H1 (cell line): ENCODE measurements at regions not wholly inside any gene's neighbourhood (a gene's known extent, or its start where the extent isn't known, plus 50 kb on each side); places are given as distances from the start of the nearest gene placed in this dataset.

ENCODE experiments used
- CTCF ChIA-PET: fragments of 300-600 bp; sonication (Branson Sonifier 250); formaldehyde crosslinking; loops from one replicate; lab custom pipeline; 2021; ENCODE audit not compliant: partially characterized antibody; lab: Charles Lee
- POLR2A ChIA-PET: fragments of 300-600 bp; sonication (Branson Sonifier 250); formaldehyde crosslinking; loops from one replicate; lab custom pipeline; 2021; ENCODE audit warnings: inconsistent platforms; ENCODE audit not compliant: partially characterized antibody; lab: Charles Lee
- DNase-seq, 2 experiments: peaks; one replicate each; pipeline versions ENCODE4 v3.0.0 to v3.0.0-alpha.2; 2010 to 2022; ENCODE audit warnings: low spot score in 2 of 2, low read depth in 1 of 2, mixed read lengths in 1 of 2
- FAIRE-seq: peaks from 2 replicates; lab custom pipeline; 2011; peaks lifted over from hg19 to GRCh38; lab: Jason Lieb, UNC
- H2AFZ ChIP-seq: 2 replicates; pipeline ENCODE4 v1.8.1; 2012; ENCODE audit warnings: low read length, inconsistent platforms
- H2AK5ac ChIP-seq: 2 replicates; pipeline ENCODE4 v1.6.1; 2013; ENCODE audit warnings: low read depth, low read length
- H2BK120ac ChIP-seq: replicated peaks from 2 replicates; pipeline ENCODE3; 2013; ENCODE audit warnings: low read depth, low read length, inconsistent platforms
- H2BK12ac ChIP-seq: 2 replicates; pipeline ENCODE4 v1.6.1; 2013; ENCODE audit warnings: low read depth, low read length
- H2BK15ac ChIP-seq: 2 replicates; pipeline ENCODE4 v1.6.1; 2013; ENCODE audit warnings: low read length
- H2BK20ac ChIP-seq: 2 replicates; pipeline ENCODE4 v1.6.1; 2013; ENCODE audit warnings: low read length
- H2BK5ac ChIP-seq: 2 replicates; pipeline ENCODE4 v1.6.1; 2013; ENCODE audit warnings: low read depth, low read length
- H3K14ac ChIP-seq: 2 replicates; pipeline ENCODE4 v1.6.1; 2013; ENCODE audit warnings: inconsistent platforms; ENCODE audit not compliant: insufficient read length
- H3K18ac ChIP-seq: 2 replicates; pipeline ENCODE4 v1.6.1; 2013; ENCODE audit warnings: low read length; ENCODE audit errors: extremely low read depth
- H3K23ac ChIP-seq: 2 replicates; pipeline ENCODE4 v1.6.1; 2013; ENCODE audit warnings: inconsistent platforms; ENCODE audit not compliant: insufficient read length
- H3K23me2 ChIP-seq: 2 replicates; pipeline ENCODE4 v1.6.1; 2013; ENCODE audit warnings: low read depth, low read length
- H3K27ac ChIP-seq: 2 replicates; pipeline ENCODE4 v1.6.1; 2011; ENCODE audit warnings: low read depth, low read length, inconsistent platforms
- H3K27me3 ChIP-seq, 4 experiments: replicated peaks in 1 of 4; 1 replicate in 1 of 4; 2 replicates in 3 of 4; pipeline versions ENCODE4 v1.6.1 to v1.8.1; 2011 to 2013; ENCODE audit warnings: low read length in 3 of 4, mild to moderate bottlenecking in 3 of 4, inconsistent platforms in 2 of 4, mixed read lengths in 2 of 4, moderate library complexity in 1 of 4; ENCODE audit not compliant: control insufficient read depth in 3 of 4, insufficient read depth in 3 of 4; ENCODE audit errors: extremely low read depth in 1 of 4
- H3K36me3 ChIP-seq, 4 experiments: 2 replicates each; pipeline versions ENCODE4 v1.6.1 to v1.8.1; 2011 to 2013; ENCODE audit warnings: mild to moderate bottlenecking in 4 of 4, low read length in 3 of 4, moderate library complexity in 2 of 4, control low read depth in 1 of 4, inconsistent platforms in 1 of 4; ENCODE audit not compliant: insufficient read depth in 4 of 4, control insufficient read depth in 2 of 4
- H3K4ac ChIP-seq: replicated peaks from 2 replicates; pipeline ENCODE3; 2013; ENCODE audit warnings: low read length, low read depth, mixed read lengths, inconsistent platforms; ENCODE audit not compliant: insufficient read length
- H3K4me1 ChIP-seq, 4 experiments: replicated peaks in 1 of 4; 1 replicate in 1 of 4; 2 replicates in 3 of 4; pipeline versions ENCODE4 v1.6.1 to v1.8.1; 2011 to 2013; ENCODE audit warnings: low read length in 3 of 4, inconsistent platforms in 2 of 4, mixed read lengths in 1 of 4; ENCODE audit not compliant: insufficient read depth in 4 of 4, control insufficient read depth in 3 of 4
- H3K4me2 ChIP-seq, 2 experiments: 2 replicates each; pipeline versions ENCODE4 v1.6.1 to v1.8.1; 2011 to 2013; ENCODE audit warnings: low read depth in 2 of 2, low read length in 2 of 2, control low read depth in 1 of 2, inconsistent platforms in 1 of 2, mild to moderate bottlenecking in 1 of 2; ENCODE audit not compliant: insufficient read depth in 1 of 2
- H3K4me3 ChIP-seq, 4 experiments: fragments of 200-600, 300-600 bp in 1 of 4; sonication (generic), shearing (Covaris generic), sonication (Bioruptor Twin) in 1 of 4; 2 replicates each; pipeline versions ENCODE4 v1.5.1 to v1.8.1; 2011 to 2016; ENCODE audit warnings: low read length in 4 of 4, low read depth in 3 of 4, control low read depth in 2 of 4, inconsistent platforms in 2 of 4, mild to moderate bottlenecking in 2 of 4, mixed read lengths in 1 of 4, moderate library complexity in 1 of 4; ENCODE audit not compliant: insufficient read depth in 2 of 4; ENCODE audit errors: extremely low read depth in 1 of 4
- H3K56ac ChIP-seq: replicated peaks from 2 replicates; pipeline ENCODE3; 2013; ENCODE audit warnings: low read depth, mild to moderate bottlenecking, mixed read lengths, low read length, inconsistent platforms; ENCODE audit not compliant: insufficient read length
- H3K79me1 ChIP-seq: 2 replicates; pipeline ENCODE4 v1.6.1; 2013; ENCODE audit warnings: low read depth, low read length, control low read depth
- H3K79me2 ChIP-seq, 2 experiments: 2 replicates each; pipeline versions ENCODE4 v1.6.1 to v1.8.1; 2012 to 2013; ENCODE audit warnings: low read length in 2 of 2, mild to moderate bottlenecking in 2 of 2, inconsistent platforms in 1 of 2; ENCODE audit not compliant: insufficient read depth in 2 of 2, control insufficient read depth in 1 of 2
- H3K9ac ChIP-seq, 4 experiments: replicated peaks in 1 of 4; 1 replicate in 1 of 4; 2 replicates in 3 of 4; pipeline versions ENCODE4 v1.6.1 to v1.8.1; 2011 to 2013; ENCODE audit warnings: low read depth in 3 of 4, low read length in 3 of 4, control low read depth in 2 of 4, mild to moderate bottlenecking in 2 of 4, moderate library complexity in 2 of 4, inconsistent platforms in 1 of 4; ENCODE audit errors: extremely low read depth in 1 of 4
- H3K9me3 ChIP-seq, 2 experiments: 2 replicates each; pipeline versions ENCODE4 v1.6.1 to v1.8.1; 2012 to 2013; ENCODE audit warnings: mild to moderate bottlenecking in 2 of 2, moderate library complexity in 2 of 2, control low read depth in 1 of 2, inconsistent platforms in 1 of 2, low read depth in 1 of 2, low read length in 1 of 2, mixed read lengths in 1 of 2; ENCODE audit not compliant: insufficient read depth in 2 of 2
- H4K20me1 ChIP-seq, 2 experiments: replicated peaks in 1 of 2; 2 replicates each; pipeline versions ENCODE3 to v1.8.1; 2011 to 2013; ENCODE audit warnings: inconsistent platforms in 2 of 2, low read length in 2 of 2, mild to moderate bottlenecking in 1 of 2; ENCODE audit not compliant: insufficient read depth in 2 of 2, control insufficient read depth in 1 of 2
- H4K5ac ChIP-seq: 2 replicates; pipeline ENCODE4 v1.6.1; 2013; ENCODE audit warnings: low read length, low read depth, mixed read lengths, inconsistent platforms; ENCODE audit not compliant: insufficient read length
- H4K8ac ChIP-seq: 2 replicates; pipeline ENCODE4 v1.8.0; 2013; ENCODE audit warnings: mild to moderate bottlenecking, moderate library complexity, low read length, inconsistent platforms; ENCODE audit not compliant: insufficient read depth; ENCODE audit errors: extremely low read depth
- H4K91ac ChIP-seq: replicated peaks from 2 replicates; pipeline ENCODE3; 2013; ENCODE audit warnings: low read length, mixed read lengths, inconsistent platforms; ENCODE audit not compliant: insufficient read length
- EP300 ChIP-seq, 2 experiments: IDR thresholded peaks; 1 replicate in 1 of 2; 2 replicates in 1 of 2; pipeline ENCODE4 v1.6.1; 2011 to 2012; ENCODE audit warnings: low read depth in 2 of 2, low read length in 2 of 2, mild to moderate bottlenecking in 2 of 2, borderline replicate concordance in 1 of 2, inconsistent platforms in 1 of 2, moderate library complexity in 1 of 2
- EZH2 ChIP-seq: fragments of 200-600 bp; sonication (generic); IDR thresholded peaks from 2 replicates; pipeline ENCODE4 v1.7.1; 2012; ENCODE audit warnings: low read depth, mild to moderate bottlenecking, moderate library complexity, low read length, inconsistent platforms; ENCODE audit not compliant: severe bottlenecking
- SIRT6 ChIP-seq: IDR thresholded peaks from one replicate; pipeline ENCODE4 v1.7.1; 2012; ENCODE audit warnings: low read length, inconsistent platforms
- WGBS, 2 experiments: shearing (Covaris generic) in 1 of 2; methylation state at CpG; one replicate each; pipeline versions ENCODE4 v1.1.6 to v1.1.7; 2013 to 2015; ENCODE audit warnings: low lambda C conversion rate in 2 of 2, mixed read lengths in 2 of 2, inconsistent platforms in 1 of 2, low coverage in 1 of 2, missing lambda C conversion rate in 1 of 2; ENCODE audit not compliant: insufficient replicate concordance in 2 of 2, insufficient coverage in 1 of 2, insufficient read length in 1 of 2; ENCODE audit errors: extremely low coverage in 1 of 2, missing lambda C conversion rate in 1 of 2; 5-methylcytosine and 5-hydroxymethylcytosine counted together

DNA sequence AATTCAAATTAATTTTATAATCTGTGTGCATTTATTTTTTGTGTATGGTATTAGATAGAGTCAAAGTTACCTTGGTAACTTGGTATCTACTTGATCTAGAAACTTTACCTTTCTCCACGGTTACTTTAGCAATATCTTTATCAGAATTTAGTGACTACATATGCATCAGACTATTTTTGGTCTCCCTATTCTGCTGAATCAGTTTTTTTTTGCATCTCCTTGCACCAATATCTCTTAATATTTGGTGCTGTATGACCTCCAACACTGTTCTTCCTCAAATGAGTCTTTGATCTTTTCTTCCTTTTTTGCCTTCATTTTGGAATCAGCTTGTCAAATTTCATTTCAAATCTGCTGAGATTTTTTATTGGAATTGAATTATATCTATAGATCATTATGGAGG lies 828.2 kb upstream of the FOXG1 start:
- TF ChIP-seq EZH2 (no peak), SIRT6 (no peak), EP300 (IDR thresholded peaks at IDR 0.05; ENCODE audit: borderline replicate concordance in 1 of 2, low read depth in 2 of 2, low read length in 2 of 2) (no peak)
- TF ChIP-seq, all 59 proteins: peak for 0
- DNase-seq = no peak
- H2BK12ac ChIP-seq = no peak overlapping the region
- POLR2A ChIA-PET = no interaction called here
- no peak overlapping the region for H3K14ac ChIP-seq
- no peak overlapping the region for H3K56ac ChIP-seq
- no peak overlapping the region for H2BK5ac ChIP-seq
- FAIRE-seq = no peak
- no peak overlapping the region for H4K91ac ChIP-seq
- 92% methylated on average over 1 of the region's 1 CpG; no CpG with 5 or more reads in 1 of the 2 experiments for WGBS, 2 experiments
- no peak overlapping the region for H2BK20ac ChIP-seq
- no peak overlapping the region for H2AK5ac ChIP-seq
- H3K4ac ChIP-seq = no peak overlapping the region
- no peak overlapping the region for H3K27ac ChIP-seq
- no peaks in the 10 kb centered on the region for H3K36me3 ChIP-seq
- H4K20me1 ChIP-seq = no peaks in the 10 kb centered on the region
- no peak overlapping the region for H3K4me2 ChIP-seq
- CTCF ChIA-PET = no interaction called here
- no peak overlapping the region for H2AFZ ChIP-seq
- H3K23ac ChIP-seq = no peak overlapping the region
- no peaks in the 10 kb centered on the region for H3K27me3 ChIP-seq
- no peak overlapping the region for H4K5ac ChIP-seq
- no peaks in the 10 kb centered on the region for H3K23me2 ChIP-seq
- no peaks in the 10 kb centered on the region for H3K79me2 ChIP-seq
- no peak overlapping the region for H4K8ac ChIP-seq
- H3K18ac ChIP-seq = no peak overlapping the region
- no peak overlapping the region for H2BK15ac ChIP-seq
- no peaks in the 10 kb centered on the region for H3K79me1 ChIP-seq
- H3K9me3 ChIP-seq = peaks cover 2 to 6% of the 10 kb centered on the region in 2 experiments; a peak in 1 of 4 replicates
- no peak overlapping the region for H3K4me3 ChIP-seq
- no peak overlapping the region for H2BK120ac ChIP-seq
- no peak overlapping the region for H3K9ac ChIP-seq
- no peaks in the 10 kb centered on the region for H3K4me1 ChIP-seq
